Sigmoid colon (tissue), 4 donors: ENCODE measurements at regions not wholly inside any gene's neighbourhood (a gene's known extent, or its start where the extent isn't known, plus 50 kb on each side); places are given as distances from the start of the nearest gene placed in this dataset.

Source experiments
- EP300 ChIP-seq, 4 donors: sonication (generic); formaldehyde crosslinking; IDR thresholded peaks; one replicate each; pipeline ENCODE4 v1.6.1; 2017; ENCODE audit warnings: antibody characterized with exemption in 4 of 4
- POLR2A ChIP-seq, 2 donors: fragments of 450-650 bp; IDR thresholded peaks; one replicate each; pipeline ENCODE4 v1.6.1; 2016; ENCODE audit warnings: antibody characterized with exemption in 2 of 2, mild to moderate bottlenecking in 2 of 2, moderate library complexity in 2 of 2
- TF ChIP-seq, protein P1 (sequence below), 4 experiments: fragments of 450-650 bp in 3 of 4; fragments of 200-600 bp in 1 of 4; IDR thresholded peaks; one replicate each; pipeline ENCODE4 v1.5.1; 2016 to 2019; ENCODE audit warnings: antibody characterized with exemption in 4 of 4, mild to moderate bottlenecking in 3 of 4, moderate library complexity in 2 of 4

DNA sequence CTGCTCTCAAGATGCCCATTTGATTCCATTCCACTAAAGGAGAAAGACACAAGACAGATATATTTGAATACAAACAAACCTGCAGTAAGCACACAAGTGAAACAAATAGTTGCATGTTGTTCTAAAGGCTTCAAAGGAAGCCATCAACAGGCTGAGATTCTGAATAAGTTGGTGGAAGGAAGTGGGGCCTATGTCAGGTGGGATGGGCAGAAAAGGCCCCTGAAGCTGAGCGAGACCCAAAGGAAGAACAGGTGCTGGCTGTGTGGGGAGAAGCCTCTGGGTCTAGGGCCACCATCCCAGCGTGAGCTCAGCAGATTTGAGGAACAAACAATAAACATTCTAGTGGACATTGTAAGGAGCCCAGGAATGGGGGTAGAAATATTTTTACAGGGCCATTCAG lies 82.4 kb upstream of the PLAC8 start:
- TF ChIP-seq, protein P1, sequence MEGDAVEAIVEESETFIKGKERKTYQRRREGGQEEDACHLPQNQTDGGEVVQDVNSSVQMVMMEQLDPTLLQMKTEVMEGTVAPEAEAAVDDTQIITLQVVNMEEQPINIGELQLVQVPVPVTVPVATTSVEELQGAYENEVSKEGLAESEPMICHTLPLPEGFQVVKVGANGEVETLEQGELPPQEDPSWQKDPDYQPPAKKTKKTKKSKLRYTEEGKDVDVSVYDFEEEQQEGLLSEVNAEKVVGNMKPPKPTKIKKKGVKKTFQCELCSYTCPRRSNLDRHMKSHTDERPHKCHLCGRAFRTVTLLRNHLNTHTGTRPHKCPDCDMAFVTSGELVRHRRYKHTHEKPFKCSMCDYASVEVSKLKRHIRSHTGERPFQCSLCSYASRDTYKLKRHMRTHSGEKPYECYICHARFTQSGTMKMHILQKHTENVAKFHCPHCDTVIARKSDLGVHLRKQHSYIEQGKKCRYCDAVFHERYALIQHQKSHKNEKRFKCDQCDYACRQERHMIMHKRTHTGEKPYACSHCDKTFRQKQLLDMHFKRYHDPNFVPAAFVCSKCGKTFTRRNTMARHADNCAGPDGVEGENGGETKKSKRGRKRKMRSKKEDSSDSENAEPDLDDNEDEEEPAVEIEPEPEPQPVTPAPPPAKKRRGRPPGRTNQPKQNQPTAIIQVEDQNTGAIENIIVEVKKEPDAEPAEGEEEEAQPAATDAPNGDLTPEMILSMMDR (IDR thresholded peaks at IDR 0.05): no peak
- TF ChIP-seq POLR2A (IDR thresholded peaks at IDR 0.05) (no peak), EP300 (IDR thresholded peaks at IDR 0.05) (no peak)
